AG10803 (cell line): ENCODE measurements at regions not wholly inside any gene's neighbourhood (a gene's known extent, or its start where the extent isn't known, plus 50 kb on each side); places are given as distances from the start of the nearest gene placed in this dataset.

ENCODE experiments used
- DNase-seq: peaks from one replicate; pipeline ENCODE4 v3.0.0; 2010; ENCODE audit warnings: low read depth
- H3K4me3 ChIP-seq: 2 replicates; pipeline ENCODE4 v1.5.1; 2011; ENCODE audit warnings: mild to moderate bottlenecking, low read length, control low read depth
- CTCF ChIP-seq: conservative IDR thresholded peaks from 2 replicates; pipeline ENCODE4 v1.5.1; 2011; ENCODE audit warnings: mild to moderate bottlenecking, low read length, control low read depth, inconsistent platforms

- no peak overlapping the region for H3K4me3 ChIP-seq
- TF ChIP-seq CTCF = no peak
- no peak for DNase-seq
Observed at GRCh38 chr16:49097964-49098363, 183.7 kb downstream of the CBLN1 start.

- no peak for DNase-seq
- no peak for TF ChIP-seq CTCF
- H3K4me3 ChIP-seq = no peak overlapping the region
Observed at GRCh38 chr16:49096176-49096945, 185.3 kb downstream of the CBLN1 start.

GRCh38 chr16:49095539-49095938 is 186.1 kb downstream of the CBLN1 start:
- DNase-seq = no peak
- H3K4me3 ChIP-seq = no peak overlapping the region
- no peak for TF ChIP-seq CTCF

GRCh38 chr16:49094471-49094870 is 187.2 kb downstream of the CBLN1 start:
- no peak overlapping the region for H3K4me3 ChIP-seq
- DNase-seq = no peak
- no peak for TF ChIP-seq CTCF

GRCh38 chr16:49093939-49094338 is 187.7 kb downstream of the CBLN1 start:
- no peak for DNase-seq
- no peak for TF ChIP-seq CTCF
- no peak overlapping the region for H3K4me3 ChIP-seq

- TF ChIP-seq CTCF = no peak
- no peak for DNase-seq
- no peak overlapping the region for H3K4me3 ChIP-seq
Observed at GRCh38 chr16:49092704-49093103, 188.9 kb downstream of the CBLN1 start.

- no peak overlapping the region for H3K4me3 ChIP-seq
- TF ChIP-seq CTCF = no peak
Observed at GRCh38 chr16:49089533-49089932, 192.1 kb downstream of the CBLN1 start.

More at GRCh38 chr16:49089533-49089932, 192.1 kb downstream of the CBLN1 start:
- DNase-seq = no peak
